Fibroblast of the aortic adventitia (primary cell): ENCODE measurements at regions not wholly inside any gene's neighbourhood (a gene's known extent, or its start where the extent isn't known, plus 50 kb on each side); places are given as distances from the start of the nearest gene placed in this dataset.
"Not testable (repeated sequence)": the region's sequence is repeated elsewhere in the genome, so short reads cannot be mapped to it uniquely, and the experiment has no call there.

Experiments used
- DNase-seq: peaks from one replicate; pipeline ENCODE4 v3.0.0-alpha.2; 2010; ENCODE audit warnings: low read depth
- H3K4me3 ChIP-seq: 2 replicates; pipeline ENCODE4 v1.5.1; 2011; ENCODE audit warnings: low read depth, mild to moderate bottlenecking, control low read depth, low read length, moderate library complexity
- TF ChIP-seq, protein P1 (sequence below): IDR thresholded peaks from 2 replicates; pipeline ENCODE4 v1.5.1; 2011; ENCODE audit warnings: mild to moderate bottlenecking, low read length, control low read depth, inconsistent platforms; ENCODE audit not compliant: insufficient read depth

DNA sequence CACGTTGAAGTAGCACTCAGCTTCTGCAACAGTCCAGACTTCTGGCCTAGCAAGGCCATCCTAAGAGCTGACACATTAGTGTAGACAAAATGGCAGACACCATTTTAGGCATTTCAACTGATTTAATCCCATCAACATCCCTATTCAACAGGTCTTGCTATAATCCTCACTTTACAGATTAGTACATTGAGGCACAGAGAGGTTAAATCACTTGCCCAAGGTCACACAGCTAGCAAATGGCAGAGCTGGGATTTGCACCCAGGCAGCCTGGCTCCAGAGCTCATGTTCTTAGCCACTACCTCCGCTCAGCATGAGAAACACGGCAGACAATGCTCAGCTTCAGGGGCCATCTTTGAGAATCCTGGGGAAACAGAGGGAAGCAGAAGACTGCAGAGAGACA is 107.9 kb upstream of the TRIM2 start:
- no peak overlapping the region for H3K4me3 ChIP-seq
- no peak for DNase-seq
- TF ChIP-seq, protein P1, sequence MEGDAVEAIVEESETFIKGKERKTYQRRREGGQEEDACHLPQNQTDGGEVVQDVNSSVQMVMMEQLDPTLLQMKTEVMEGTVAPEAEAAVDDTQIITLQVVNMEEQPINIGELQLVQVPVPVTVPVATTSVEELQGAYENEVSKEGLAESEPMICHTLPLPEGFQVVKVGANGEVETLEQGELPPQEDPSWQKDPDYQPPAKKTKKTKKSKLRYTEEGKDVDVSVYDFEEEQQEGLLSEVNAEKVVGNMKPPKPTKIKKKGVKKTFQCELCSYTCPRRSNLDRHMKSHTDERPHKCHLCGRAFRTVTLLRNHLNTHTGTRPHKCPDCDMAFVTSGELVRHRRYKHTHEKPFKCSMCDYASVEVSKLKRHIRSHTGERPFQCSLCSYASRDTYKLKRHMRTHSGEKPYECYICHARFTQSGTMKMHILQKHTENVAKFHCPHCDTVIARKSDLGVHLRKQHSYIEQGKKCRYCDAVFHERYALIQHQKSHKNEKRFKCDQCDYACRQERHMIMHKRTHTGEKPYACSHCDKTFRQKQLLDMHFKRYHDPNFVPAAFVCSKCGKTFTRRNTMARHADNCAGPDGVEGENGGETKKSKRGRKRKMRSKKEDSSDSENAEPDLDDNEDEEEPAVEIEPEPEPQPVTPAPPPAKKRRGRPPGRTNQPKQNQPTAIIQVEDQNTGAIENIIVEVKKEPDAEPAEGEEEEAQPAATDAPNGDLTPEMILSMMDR, result no peak

DNA sequence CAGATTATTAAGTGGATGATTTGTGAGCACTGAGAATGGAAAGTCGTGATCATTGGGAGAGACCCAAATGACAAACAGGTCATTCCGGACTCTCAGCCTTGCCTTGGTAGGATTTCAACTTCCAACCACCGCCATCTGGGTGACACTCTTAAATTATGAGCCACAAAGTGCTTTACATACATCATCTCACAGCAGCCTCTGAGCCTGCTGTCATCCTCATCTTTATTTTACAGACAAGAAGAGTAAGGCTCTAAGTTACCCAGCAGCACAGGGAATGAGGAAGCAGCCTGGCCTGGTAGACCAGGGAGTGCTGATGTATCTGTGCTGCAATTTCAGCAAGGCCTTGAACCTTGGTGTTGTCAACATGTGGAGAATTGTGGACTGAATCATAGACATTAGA is 105.8 kb upstream of the TRIM2 start:
- no peak overlapping the region for H3K4me3 ChIP-seq
- DNase-seq, result no peak
- TF ChIP-seq, protein P1, result no peak

DNA sequence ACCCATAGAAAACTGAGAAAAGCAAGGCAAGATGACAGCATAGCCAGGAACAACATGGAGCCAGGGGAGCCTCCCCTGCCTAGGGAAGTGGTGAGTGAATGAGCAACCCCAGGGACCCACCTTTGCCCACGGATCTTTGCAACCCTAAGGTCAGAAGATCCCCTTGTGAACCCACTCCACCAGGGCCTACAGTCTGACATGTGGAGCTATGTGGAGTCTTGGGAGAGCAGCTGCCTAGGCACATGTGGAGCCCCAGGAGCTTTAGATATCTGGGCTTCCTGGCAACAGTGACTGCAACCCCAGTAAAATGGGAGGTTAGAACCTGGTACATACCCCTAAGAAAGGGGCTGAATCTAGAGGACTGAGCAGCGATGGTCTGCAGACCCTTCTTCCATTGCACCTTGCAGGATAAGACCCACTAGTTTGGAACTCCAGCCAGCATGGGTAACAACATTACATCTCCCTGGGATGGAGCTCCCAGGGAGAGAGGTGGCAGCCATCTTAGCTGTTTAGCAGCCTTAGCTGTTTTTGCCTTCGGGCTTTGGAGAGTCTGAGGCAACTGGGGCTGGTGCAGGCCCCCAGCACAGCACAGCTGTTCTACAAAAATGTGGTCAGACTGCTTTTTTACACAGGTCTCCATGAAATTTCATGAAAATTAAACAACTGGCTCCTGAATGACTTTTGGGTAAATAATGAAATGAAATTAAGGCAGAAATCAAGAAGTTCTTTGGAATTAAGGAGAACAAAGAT is 104.7 kb upstream of the TRIM2 start:
- TF ChIP-seq, protein P1, result no peak
- DNase-seq, result no peak
- no peak overlapping the region for H3K4me3 ChIP-seq

DNA sequence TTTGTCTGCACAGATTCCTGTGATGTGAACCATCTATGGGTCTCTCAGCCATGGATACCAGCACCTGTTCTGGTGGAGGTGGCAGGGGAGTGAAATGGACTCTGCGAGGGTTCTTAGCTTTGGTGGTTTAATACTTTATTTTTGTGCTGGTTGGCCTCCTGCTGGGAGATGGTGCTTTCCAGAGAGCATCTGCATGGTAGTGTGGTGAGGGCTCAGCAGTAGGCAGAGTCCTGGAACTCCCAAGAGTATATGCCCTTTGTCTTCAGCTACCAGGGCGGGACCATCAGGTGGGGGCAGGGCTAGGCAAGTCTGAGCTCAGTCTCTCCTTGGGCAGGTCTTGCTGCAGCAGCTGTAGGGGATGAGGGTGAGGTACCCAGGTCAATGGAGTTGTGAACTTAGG is 97.5 kb upstream of the TRIM2 start:
- not testable (repeated sequence) for DNase-seq, H3K4me3 ChIP-seq

DNA sequence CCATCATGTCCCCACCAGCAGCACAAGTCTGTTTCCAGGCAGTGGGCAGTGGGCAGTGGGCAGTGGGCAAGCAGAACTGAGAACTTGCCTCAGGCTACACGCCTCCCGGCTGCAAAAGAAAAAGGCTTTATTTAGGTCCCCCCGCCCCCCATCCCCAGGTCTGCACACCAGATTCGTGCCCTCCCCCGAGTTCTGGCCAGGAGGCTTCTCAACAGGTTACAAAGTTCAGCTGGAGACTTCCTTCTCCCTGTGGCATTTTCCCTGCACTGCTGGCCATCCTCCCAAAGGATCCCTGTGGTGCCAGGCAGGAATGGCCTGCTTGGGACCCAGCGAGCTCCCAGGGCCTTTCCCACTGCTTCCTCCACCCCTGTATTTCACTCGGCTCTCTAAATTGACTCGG is 97.0 kb upstream of the TRIM2 start:
- DNase-seq, result no peak
- no peak overlapping the region for H3K4me3 ChIP-seq
- TF ChIP-seq, protein P1, result no peak

DNA sequence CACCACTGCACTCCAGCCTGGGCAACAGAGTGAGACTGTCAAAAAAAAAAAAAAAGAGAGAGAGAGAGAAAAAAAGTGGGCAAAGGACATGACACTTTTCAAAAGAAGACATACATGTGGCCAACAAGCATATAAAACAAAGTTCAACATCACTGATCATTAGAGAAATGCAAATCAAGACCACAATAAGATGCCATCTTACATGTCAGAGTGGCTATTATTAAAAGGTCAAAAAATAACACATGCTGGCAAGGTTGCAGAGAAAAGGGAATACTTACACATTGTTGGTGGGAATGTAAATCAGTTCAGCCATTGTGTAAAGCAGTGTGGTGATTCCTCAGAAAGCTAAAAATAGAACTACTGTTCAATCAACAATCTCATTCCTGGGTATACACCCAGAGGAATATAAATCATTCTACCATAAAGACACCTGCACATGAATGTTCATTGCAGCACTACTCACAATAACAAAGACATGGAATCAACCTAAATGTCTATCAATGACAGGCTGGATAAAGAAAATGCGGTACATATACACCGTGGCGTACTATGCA is 94.9 kb upstream of the TRIM2 start:
- DNase-seq, result no peak
- H3K4me3 ChIP-seq, result no peak overlapping the region
- TF ChIP-seq, protein P1, result no peak

DNA sequence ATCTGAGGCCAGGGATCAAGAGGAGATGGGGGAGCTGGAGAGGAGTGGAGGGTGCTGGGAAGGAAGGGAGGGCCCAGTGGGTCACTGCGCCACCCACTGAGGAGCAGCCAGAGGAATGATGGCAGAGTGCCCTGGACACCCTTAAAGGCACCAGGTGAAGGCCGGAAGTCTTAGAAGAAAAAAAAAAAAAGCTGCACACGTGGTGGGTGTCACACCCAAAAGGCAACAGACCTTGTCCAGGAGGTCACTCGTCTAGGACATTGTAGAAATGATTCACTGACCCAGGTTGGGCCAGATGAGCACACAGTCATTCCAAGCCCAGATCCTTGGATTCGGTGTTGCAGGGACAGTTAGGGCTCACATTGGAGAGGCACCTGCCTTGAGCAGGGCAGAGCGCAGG is 93.5 kb upstream of the TRIM2 start:
- TF ChIP-seq, protein P1, result no peak
- no peak for DNase-seq
- no peak overlapping the region for H3K4me3 ChIP-seq
